NCI-H69 (cell line): ENCODE measurements at regions not wholly inside any gene's neighbourhood (a gene's known extent, or its start where the extent isn't known, plus 50 kb on each side); places are given as distances from the start of the nearest gene placed in this dataset.
"Not testable (repeated sequence)": the region's sequence is repeated elsewhere in the genome, so short reads cannot be mapped to it uniquely, and the experiment has no call there.

Experiments
- DNase-seq: peaks from one replicate; lab custom pipeline; 2025; lab: John Stamatoyannopoulos, UW

GRCh38 chr2:85941490-85941889, 52.7 kb upstream of the ST3GAL5 start:
- DNase-seq = not testable (repeated sequence)

GRCh38 chr2:85939131-85939530, 50.3 kb upstream of the ST3GAL5 start:
- no peak for DNase-seq
